HG02840 (cell line): ENCODE measurements at regions not wholly inside any gene's neighbourhood (a gene's known extent, or its start where the extent isn't known, plus 50 kb on each side); places are given as distances from the start of the nearest gene placed in this dataset.
"Not testable (repeated sequence)": the region's sequence is repeated elsewhere in the genome, so short reads cannot be mapped to it uniquely, and the experiment has no call there.

Experiments used
- ATAC-seq: cut with Tn5 transposase; IDR thresholded peaks from one replicate; pipeline ENCODE4 v1.9.1; 2021; ENCODE audit warnings: mild to moderate bottlenecking, moderate library complexity, moderate number of reproducible peaks; ENCODE audit not compliant: unreplicated experiment, low FRiP score

DNA sequence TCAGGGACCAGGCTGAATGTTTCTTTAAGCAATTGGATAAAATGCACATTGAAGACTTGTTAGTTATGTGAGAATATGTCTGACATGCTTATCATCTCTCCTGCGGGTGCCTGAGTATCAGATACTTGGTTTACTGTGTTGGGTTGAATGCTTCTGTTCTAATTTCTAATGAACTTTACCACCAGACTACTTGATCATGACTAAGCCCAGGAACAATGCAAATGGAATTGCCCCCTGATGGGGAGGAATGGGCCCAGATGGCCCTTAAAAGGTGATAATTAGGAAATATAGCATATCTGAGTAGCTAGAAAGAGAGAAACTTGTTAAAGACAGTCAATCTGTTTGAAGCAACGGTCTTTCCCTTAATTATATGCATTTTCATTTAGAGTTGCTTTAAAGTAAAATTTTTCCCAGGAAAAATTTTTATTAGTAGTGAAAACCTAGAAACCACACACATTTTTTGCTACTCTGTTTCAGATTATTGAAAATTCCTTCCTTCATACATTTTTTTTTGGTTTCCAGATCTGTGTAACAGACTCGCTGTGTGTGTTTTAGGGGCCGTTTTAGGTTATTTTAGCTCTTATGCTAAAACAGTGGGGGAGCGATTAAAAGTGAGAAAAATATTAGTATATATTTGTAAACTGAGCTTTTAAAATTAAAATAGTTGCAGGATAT lies 186.6 kb downstream of the TM9SF2 start:
- no peak for ATAC-seq

DNA sequence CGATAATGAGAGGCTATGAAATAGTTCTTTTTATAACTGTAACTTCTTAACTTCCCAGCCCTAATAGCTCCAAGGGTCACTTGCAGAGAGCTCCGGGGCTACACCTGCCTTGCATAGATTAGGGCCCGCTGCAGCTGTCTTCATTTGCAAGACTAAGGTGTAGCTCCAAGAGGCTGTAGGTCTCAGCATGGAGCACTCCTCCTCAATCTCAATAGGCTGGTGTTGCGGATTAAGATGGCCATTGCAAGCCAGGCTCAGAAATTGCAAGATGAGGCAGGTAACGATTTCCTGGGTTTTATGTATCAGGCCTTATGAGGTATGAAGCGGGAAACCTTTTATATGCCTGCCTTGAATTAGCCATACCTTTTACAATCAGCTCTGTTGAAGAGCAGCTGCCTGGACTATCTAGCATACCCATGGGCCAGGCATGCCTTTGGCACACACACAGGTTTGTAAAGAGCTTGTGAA lies 185.7 kb downstream of the TM9SF2 start:
- no peak for ATAC-seq

DNA sequence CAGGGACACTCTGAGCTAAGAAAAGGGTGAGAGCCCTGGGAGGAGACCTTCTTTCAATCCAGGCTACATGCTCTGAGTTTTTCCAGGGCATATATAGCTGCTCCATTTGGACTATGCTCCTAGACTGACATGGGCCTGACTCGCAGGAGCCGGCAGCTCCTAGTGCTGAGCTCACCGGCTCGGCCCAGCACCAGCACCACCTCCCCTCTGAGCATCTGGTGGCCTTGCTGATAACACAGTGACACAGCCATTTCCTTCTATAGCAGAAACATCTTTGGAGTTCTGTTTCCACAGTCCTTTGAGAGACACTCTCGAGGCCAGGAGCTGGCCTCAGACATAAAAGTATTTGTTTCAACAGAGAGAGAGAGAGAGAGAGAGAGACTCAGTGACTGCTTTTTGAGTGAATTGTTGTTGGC lies 184.9 kb downstream of the TM9SF2 start:
- no peak for ATAC-seq

DNA sequence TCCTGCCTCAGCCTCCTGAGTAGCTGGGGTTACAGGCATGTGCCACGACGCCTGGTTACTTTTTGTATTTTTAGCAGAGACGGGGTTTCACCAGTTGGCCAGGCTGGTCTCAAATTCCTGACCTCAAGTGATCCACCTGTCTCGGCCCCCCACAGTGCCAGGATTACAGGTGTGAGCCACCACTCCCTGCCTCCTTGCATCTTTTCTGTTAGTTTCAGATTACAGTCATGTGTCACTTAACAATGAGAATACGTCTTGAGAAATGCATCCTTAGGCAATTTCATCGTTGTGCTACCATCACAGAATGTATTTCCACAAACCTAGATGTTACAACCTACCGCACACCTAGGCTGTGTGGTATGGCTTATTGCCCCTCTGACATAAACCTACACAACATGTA lies 180.4 kb downstream of the TM9SF2 start:
- no peak for ATAC-seq

DNA sequence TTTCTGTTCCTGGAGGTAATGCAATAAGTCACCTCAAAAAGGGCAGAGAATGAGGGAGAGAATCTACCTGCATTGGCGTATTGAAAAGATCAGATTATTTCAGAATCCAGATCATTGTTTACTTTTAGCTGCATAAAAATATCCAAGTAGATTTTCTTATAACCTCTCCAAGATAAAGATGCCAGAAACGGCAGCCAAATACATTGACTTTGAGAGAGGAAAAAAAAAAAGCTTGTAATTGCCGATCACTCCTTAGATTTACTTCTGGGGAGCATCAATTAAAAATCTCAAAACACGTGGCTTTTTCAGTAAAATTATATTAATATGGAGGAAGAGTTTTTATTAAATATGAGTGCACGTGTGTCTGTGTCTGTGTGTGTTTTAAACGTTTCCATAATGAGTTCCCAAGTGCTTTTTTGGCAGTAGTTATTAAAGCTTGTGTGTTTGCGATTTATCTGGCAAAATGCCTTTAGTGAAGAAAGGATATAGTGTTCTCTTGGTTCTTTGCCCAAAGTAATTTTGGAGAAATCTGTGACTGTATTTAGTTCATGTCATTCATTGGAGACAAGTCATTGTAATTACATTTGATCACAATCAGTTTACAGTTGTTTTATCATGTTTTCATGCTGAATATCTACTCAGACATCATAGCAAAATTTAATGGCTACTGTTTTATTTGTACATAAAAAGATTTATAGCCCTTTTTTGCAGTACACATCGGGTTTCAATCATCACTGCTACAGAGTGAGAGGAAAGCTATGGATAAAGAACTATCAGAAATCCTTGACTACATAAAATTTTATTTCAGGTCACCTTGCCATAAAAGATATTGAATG lies 176.1 kb downstream of the TM9SF2 start:
- ATAC-seq: no peak

DNA sequence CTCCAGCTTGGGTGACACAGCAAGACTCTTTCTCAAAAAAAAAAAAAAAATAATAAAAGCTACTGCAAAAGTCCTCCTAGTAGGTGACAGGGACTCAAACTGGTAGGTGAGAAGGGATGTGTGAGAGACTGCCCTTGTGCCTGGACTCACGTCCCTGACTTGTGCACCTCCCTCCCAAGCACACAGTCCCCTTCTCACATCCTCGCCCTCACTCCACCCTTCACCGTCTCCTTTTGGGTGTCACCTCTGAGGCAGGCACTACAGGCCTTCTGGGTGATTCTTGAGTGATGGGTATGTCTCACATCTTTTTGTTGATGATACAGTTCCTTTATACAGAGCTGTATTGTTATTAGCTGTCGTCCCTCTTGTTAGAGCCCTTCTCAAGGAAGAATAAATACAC lies 170.5 kb downstream of the TM9SF2 start:
- no peak for ATAC-seq

DNA sequence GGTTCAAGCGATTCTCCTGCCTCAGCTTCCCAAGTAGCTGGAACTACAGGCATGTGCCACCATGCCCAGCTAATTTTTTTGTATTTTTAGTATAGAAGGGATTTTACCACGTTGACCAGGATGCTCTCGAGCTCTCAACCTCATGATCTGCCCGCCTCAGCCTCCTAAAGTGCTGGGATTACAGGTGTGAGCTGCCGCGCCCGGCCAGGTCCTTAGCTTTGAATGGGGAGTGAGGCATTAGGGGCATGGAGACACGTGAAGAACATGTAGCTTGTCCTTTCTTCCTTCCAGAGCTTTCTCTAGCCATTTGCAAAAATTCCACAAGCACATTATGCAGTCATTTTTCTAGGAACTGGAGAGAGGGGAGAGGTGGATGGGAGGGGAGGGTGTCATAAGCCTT lies 167.8 kb downstream of the TM9SF2 start:
- ATAC-seq: not testable (repeated sequence)

DNA sequence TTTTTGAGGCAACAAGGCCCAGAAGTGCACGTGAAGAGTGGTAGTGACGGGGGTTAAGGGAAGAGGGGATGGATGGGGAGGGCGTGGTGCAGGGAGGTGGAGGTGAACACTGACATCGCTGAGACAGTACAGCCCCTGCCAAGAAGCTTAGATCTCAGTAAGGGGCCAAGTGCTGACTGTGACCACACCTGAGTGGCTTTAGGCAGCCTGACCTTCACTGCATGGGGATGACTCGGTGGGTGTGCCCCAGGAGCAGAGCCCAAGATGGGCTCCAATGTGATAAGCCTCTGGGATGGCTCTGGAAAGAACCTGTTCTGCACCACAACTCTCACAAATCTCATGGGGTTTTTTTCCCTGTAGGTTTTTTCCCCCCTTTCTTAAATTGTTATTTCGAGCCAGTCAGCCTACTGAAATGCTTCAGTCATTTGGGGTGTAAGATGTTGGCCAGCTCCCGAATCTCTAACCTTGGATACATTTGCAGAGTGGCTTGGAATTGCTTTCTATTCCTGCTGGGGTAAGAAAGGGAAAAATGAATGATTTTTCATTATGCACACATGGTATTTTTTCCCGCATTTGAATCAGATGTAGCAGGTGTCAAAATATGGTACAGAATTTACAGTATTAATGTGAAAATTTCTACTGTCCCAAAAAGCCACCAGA lies 165.0 kb downstream of the TM9SF2 start:
- no peak for ATAC-seq

DNA sequence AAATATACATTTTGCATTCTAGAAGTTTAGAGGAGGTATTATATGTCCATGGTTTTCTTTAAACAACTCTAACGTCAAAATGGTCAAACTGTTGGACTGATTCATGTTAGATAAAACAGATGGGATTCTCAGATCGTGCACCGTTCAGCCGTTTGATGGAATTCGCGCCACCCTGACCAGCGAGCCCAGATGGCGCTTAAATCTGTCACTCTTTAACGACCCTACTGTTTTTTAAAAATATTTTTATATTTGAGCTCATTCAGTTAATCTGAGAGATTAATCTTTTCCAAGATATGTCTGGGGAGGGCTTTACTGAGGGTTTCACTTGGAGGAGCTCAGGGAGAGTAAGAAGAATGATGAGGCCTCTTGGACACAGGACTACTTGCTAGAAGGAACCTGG lies 164.4 kb downstream of the TM9SF2 start:
- no peak for ATAC-seq

DNA sequence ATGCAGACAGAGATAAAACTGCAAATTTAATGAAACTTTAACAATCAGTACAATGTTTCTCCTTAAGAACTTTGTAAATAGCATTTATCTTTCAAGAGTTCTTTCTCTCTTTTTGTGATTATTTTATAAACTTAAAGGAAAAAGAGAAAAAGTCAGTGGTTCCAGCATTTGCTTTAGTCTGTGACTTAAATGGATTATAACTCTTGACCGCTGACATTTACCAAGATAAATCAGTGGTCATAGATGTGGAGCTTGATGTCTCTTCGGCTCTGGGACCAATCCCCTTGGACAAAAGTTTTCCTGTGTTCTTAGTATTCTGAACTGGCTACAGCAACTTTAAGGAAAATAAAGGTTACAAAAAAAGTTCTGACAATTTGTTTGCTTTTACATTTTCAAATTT lies 162.6 kb downstream of the TM9SF2 start:
- ATAC-seq: no peak

DNA sequence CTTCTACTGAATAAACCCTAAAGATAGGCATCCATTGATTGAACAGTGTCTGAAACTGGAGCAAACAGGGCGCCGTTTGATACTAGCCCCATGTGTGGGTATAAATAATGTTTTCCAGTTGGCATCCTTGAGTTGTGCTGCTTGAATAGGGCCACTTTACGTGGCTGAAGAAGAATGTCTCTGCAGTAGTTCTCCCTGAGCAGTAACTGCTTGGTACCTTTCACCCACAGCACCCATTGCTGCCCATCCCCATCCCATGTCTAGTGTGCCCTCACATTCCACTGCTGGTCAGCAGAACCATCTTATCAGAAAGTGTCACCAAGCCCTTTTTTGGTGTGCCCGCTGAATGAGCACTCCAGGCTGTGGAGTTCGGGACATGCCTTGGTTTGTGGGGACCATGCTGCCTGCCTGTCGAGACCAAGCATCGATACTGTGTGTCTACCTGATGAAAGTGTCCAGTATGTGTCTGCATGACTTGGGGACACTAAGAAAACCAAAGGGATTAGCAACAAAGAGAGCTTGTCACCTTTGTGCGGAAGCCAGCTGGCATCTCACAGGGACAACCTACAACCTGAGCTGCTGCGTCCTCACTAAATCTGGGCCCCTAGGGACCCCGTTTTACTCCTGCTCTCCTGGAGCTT lies 162.0 kb downstream of the TM9SF2 start:
- no peak for ATAC-seq

DNA sequence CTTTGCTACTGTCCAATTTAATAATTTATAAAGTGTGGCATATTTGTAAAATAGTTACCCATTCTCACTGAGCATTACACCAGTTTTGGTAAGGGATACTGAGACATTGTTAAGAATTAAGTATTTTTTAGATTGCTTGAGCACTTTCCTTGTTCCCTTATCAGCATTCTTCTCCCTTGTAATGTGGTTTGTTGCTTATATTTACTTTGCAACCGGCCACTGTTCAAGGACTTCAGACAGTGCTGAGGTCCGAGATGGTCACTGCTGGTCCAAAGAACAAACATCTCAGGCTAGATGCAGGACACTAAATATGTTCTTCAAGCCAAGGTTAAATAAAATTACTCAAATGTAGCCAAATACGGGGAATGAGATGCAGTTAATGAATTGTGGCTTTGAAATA lies 161.4 kb downstream of the TM9SF2 start:
- no peak for ATAC-seq

DNA sequence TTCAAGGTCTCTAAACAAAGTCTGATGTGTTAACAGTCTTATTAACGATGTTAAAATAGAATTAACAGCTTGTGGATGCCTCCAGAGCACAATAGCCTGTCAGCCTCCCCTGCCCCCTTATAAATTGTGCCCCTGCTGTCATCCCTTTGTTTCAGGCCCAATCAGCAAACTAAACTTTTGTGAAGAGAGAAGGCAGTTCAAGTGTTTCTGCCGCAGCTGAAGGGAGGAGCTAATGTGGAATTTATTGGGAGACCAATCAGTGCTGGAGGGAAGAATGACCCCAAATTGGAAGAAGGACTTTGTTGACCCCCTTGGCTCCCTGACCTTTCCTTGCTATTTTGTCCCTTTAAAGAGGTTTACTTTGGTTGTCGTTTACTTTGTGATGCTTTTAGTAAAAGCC lies 160.5 kb downstream of the TM9SF2 start:
- no peak for ATAC-seq

DNA sequence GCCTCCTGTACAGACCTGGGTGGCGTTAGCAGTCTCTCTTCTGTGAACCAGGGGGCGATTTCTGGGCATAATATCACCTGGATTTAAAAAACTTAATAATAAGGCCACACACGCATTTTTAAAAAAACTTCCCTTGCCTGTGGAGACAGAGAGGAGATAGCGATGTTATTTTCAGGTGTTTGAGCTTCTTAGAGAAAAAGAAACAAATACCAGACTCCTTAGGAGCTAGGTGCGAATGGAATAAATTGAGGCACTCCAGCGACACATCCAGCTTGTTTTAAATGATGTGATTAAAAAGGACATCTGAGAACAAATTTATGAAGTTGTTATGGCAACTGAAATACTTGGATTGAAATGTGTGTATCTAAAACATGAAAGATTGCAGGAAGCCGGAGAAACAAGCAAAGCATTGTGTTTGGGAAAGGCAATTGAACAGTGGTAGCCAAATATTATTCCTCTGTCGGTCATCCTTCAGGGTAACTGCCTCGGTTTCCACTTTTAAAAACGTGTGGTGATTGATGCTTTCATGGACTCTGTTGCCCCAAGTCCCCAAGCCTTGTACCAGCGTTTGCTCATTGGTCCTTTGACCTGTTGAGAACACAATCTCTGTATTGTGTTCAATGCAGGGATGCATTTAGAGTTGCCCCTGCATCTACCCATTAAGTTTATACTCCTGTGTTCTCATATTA lies 158.7 kb downstream of the TM9SF2 start:
- no peak for ATAC-seq

DNA sequence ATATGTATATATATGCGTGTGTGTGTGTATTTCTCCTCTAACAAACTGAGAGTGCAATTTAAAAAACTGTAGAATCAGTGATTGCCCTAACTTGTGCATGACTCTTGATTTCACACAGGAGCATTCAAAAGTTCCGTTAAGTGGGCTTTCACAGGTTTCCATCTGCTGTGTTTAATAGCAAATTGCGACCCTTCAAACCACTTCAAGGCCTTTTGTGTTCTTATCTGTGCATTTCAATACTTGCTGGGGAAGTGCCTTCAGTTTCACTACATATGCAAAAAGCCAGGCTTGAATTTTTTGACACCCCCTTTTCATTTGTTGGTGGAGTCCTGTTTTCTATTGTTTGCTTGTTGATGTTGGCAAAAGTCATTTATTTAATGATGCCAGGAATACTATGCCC lies 158.0 kb downstream of the TM9SF2 start:
- no peak for ATAC-seq

DNA sequence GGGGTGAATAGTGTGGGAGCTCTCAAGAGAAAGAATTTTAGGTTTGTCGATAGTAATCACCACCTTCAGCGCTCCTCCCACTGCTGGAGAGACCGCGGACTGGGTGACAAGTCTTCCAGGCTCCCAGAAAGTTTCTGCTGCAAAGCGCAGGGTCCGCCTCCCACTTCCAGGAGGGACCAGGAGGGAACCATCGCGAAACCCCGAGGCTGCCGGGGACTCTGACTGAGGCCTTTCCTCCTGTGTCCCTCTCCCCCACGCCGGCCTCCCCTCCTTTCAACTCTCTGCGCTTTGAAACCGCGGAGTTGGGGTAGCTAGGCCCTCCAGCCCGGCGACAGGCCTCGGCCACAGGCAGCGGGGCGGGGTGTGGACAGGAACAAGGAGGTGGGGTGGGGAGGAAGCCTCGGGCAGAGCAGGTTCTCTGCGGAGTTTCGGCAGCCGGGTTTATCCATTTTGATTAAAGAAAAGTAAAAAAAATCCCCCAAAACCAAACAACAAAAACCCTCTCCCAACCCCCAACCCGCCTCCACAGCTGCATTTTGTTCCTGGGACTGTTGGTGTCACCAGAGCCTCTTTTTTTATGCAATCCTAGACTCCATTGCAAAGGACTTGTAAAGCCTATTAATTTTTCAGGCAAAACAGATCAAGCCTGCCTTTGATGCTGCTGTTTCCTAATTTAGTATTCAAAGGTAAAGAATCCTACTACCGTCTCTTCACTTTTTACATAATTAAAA lies 157.2 kb downstream of the TM9SF2 start:
- no peak for ATAC-seq

DNA sequence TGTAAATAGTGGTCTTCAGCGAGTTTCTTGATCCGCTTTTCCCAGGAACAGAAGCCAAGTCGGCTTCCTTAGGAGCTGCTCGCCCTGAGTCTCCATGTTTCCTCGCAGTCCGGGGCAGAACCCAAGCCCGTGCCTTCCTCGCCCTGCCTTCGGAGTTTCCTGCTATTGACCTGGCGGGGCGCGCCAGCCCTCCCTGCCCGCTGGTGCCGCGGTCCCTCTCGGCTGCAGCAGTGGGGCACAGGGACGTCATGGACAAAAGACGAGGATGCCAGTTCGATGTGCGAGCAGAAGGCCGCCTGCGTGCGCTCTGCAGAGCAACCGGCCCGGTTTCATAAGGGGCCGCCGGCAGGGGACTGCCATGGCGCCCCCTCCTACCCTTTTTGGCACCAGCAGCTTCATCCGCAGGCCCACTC lies 156.6 kb downstream of the TM9SF2 start:
- ATAC-seq: no peak

DNA sequence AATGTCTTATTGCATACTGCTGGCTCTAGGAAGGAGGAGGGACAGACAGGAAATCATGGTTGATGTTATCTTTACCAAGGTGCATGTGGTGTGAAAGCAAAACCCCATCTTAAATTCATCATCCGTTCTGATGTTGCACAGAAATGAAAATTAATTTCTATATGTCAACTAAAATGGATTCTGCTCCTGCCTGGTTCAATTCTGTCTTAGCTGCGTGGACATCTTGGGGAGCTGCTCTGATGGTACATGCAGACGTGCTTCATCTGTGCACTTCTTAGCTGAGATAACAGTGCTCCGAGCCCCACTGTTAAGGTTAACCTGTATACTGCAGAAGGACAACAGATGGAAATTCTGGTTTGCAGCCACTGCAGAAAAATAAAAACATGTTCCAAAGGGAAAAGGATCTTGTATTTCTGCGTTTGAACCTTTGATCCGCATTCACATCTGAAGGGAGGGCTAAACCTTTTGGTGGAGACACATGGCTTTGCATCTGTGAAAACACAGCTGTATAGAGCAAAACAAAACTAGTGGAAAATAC lies 155.6 kb downstream of the TM9SF2 start:
- ATAC-seq: no peak

DNA sequence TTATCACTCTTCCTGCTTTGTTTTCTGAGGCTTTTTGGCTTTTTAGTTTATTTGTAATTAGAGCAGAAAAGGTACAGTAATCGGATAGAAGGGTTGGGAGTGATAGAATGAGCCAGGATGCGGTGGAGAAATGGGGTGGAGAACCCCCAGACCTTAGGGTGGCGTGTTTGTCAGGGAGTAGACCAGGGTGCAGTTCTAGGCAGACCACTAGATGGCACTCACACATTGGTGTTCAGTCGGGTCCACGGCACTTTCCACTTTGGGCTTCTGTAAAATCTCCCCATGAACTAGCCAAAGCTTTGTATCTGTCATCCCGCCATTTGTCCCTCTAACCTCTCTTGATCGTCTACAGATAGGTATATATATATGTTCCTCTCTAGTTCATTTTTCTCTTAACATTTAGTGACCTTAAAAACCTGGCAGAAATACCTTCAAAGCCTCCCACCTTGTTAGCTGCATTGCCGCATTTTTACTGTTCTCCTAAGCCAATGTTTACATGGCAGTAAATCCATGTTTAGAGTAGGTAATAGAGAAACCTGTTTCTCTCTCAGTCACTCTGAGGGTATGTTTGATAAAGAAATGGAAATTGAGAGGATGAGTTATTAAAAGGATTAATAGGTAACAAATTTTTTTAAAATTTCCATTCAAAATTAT lies 154.9 kb downstream of the TM9SF2 start:
- ATAC-seq: peak; percentile 64
